Caco-2 (cell line): ENCODE measurements at regions not wholly inside any gene's neighbourhood (a gene's known extent, or its start where the extent isn't known, plus 50 kb on each side); places are given as distances from the start of the nearest gene placed in this dataset.

Experiments
- BruUV-seq: library from RNA; stranded (reverse); fragments of 400-500 nt; replicated peaks from 2 replicates; lab custom pipeline; 2021; lab: Mats Ljungman, UMichigan
- CTCF ChIA-PET: fragments of 300-600 bp; sonication (Branson Sonifier 250); formaldehyde crosslinking; loops from one replicate; lab custom pipeline; 2022; ENCODE audit warnings: antibody characterized with exemption; lab: Charles Lee
- POLR2A ChIA-PET: fragments of 300-600 bp; sonication (Branson Sonifier 250); formaldehyde crosslinking; loops from one replicate; lab custom pipeline; 2022; ENCODE audit warnings: antibody characterized with exemption; lab: Charles Lee
- DNase-seq, 2 experiments: peaks; one replicate each; pipeline versions ENCODE4 v3.0.0 to v3.0.0-alpha.2; 2020 to 2022
- H3K27me3 ChIP-seq: replicated peaks from 2 replicates; pipeline ENCODE4 v1.6.0; 2011; ENCODE audit warnings: low read length; ENCODE audit not compliant: control insufficient read depth, insufficient read depth
- H3K36me3 ChIP-seq: 2 replicates; pipeline ENCODE4 v1.5.1; 2011; ENCODE audit warnings: low read length; ENCODE audit not compliant: control insufficient read depth, insufficient read depth
- H3K4me1 ChIP-seq: fragments of 250-450 bp; sonication (Bioruptor Pico); 2 replicates; pipeline ENCODE4 v1.5.1; 2020; ENCODE audit warnings: mild to moderate bottlenecking
- H3K4me3 ChIP-seq: 2 replicates; pipeline ENCODE4 v1.5.1; 2011; ENCODE audit warnings: low read depth, mild to moderate bottlenecking, control low read depth, low read length
- H3K9me3 ChIP-seq: fragments of 250-450 bp; sonication (Bioruptor Pico); 2 replicates; pipeline ENCODE4 v1.5.1; 2020; ENCODE audit warnings: mild to moderate bottlenecking, moderate library complexity
- H3K27ac Mint-ChIP-seq: one replicate; pipeline ENCODE4 v1.8.0; 2022; ENCODE audit warnings: mixed read lengths; ENCODE audit not compliant: unreplicated experiment
- H3K27me3 Mint-ChIP-seq: one replicate; pipeline ENCODE4 v1.8.0; 2022; ENCODE audit warnings: mixed read lengths; ENCODE audit not compliant: insufficient read depth, unreplicated experiment
- H3K36me3 Mint-ChIP-seq: one replicate; pipeline ENCODE4 v1.8.0; 2022; ENCODE audit warnings: mild to moderate bottlenecking, mixed read lengths; ENCODE audit not compliant: insufficient read depth, unreplicated experiment
- H3K4me1 Mint-ChIP-seq: one replicate; pipeline ENCODE4 v1.8.0; 2022; ENCODE audit warnings: low read depth, mixed read lengths; ENCODE audit not compliant: unreplicated experiment
- H3K4me3 Mint-ChIP-seq: one replicate; pipeline ENCODE4 v1.8.0; 2022; ENCODE audit warnings: mild to moderate bottlenecking, moderate library complexity, mixed read lengths; ENCODE audit not compliant: unreplicated experiment
- H3K9me3 Mint-ChIP-seq: one replicate; pipeline ENCODE4 v1.8.0; 2022; ENCODE audit warnings: mixed read lengths; ENCODE audit not compliant: unreplicated experiment
- intact Hi-C: fragments of 100-400 bp; cut with micrococcal nuclease; formaldehyde crosslinking; loops from one replicate; pipeline ENCODE4 v1.10.0; 2022; ENCODE audit not compliant: unreplicated experiment
- TF ChIP-seq, protein P1 (sequence below), 2 experiments: fragments of 200-600 bp in 1 of 2; IDR thresholded peaks; 1 replicate in 1 of 2; 2 replicates in 1 of 2; pipeline versions ENCODE4 v1.5.1 to v1.8.0; 2011 to 2022; ENCODE audit warnings: antibody characterized with exemption in 1 of 2, control low read depth in 1 of 2, inconsistent platforms in 1 of 2, low read depth in 1 of 2, low read length in 1 of 2, mild to moderate bottlenecking in 1 of 2, moderate library complexity in 1 of 2; ENCODE audit not compliant: insufficient read depth in 1 of 2, severe bottlenecking in 1 of 2, unreplicated experiment in 1 of 2

GRCh38 chr1:55724551-55725325 lies 509.6 kb upstream of the USP24 start:
- H3K9me3 Mint-ChIP-seq = no peaks in the 10 kb centered on the region
- no peaks in the 10 kb centered on the region for H3K27me3 Mint-ChIP-seq
- no peak overlapping the region for H3K27ac Mint-ChIP-seq
- no peak for DNase-seq
- TF ChIP-seq, protein P1, sequence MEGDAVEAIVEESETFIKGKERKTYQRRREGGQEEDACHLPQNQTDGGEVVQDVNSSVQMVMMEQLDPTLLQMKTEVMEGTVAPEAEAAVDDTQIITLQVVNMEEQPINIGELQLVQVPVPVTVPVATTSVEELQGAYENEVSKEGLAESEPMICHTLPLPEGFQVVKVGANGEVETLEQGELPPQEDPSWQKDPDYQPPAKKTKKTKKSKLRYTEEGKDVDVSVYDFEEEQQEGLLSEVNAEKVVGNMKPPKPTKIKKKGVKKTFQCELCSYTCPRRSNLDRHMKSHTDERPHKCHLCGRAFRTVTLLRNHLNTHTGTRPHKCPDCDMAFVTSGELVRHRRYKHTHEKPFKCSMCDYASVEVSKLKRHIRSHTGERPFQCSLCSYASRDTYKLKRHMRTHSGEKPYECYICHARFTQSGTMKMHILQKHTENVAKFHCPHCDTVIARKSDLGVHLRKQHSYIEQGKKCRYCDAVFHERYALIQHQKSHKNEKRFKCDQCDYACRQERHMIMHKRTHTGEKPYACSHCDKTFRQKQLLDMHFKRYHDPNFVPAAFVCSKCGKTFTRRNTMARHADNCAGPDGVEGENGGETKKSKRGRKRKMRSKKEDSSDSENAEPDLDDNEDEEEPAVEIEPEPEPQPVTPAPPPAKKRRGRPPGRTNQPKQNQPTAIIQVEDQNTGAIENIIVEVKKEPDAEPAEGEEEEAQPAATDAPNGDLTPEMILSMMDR (IDR thresholded peaks at IDR 0.05; ENCODE audit: insufficient read depth in 1 of 2, low read depth in 1 of 2, low read length in 1 of 2, severe bottlenecking in 1 of 2, unreplicated experiment in 1 of 2) = no peak
- ChIA-PET POLR2A (no interaction called here), CTCF (no interaction called here)
- no peaks in the 10 kb centered on the region for H3K36me3 ChIP-seq
- H3K4me3 Mint-ChIP-seq = no peak overlapping the region
- H3K4me3 ChIP-seq = no peak overlapping the region
- H3K4me1 Mint-ChIP-seq = no peaks in the 10 kb centered on the region
- no TSS peak for BruUV-seq
- H3K27me3 ChIP-seq = no peaks in the 10 kb centered on the region
- H3K4me1 ChIP-seq = no peaks in the 10 kb centered on the region
- intact Hi-C loops = loop anchor here (10.0 kb wide), 1 partner anchor 510 kb away; no protein-coding TSS in a partner anchor
- no peaks in the 10 kb centered on the region for H3K9me3 ChIP-seq
- no peaks in the 10 kb centered on the region for H3K36me3 Mint-ChIP-seq

- no peak overlapping the region for H3K4me3 ChIP-seq
- Mint-ChIP-seq H3K27me3 (no peaks in the 10 kb centered on the region), H3K36me3 (no peaks in the 10 kb centered on the region), H3K27ac (no peak overlapping the region), H3K4me3 (no peak overlapping the region), H3K9me3 (no peaks in the 10 kb centered on the region), H3K4me1 (peaks cover 9% of the 10 kb centered on the region)
- BruUV-seq = no TSS peak
- H3K9me3 ChIP-seq = no peaks in the 10 kb centered on the region
- intact Hi-C loops = loop anchor here (10.0 kb wide), 1 partner anchor 512 kb away; no protein-coding TSS in a partner anchor
- no peaks in the 10 kb centered on the region for H3K27me3 ChIP-seq
- TF ChIP-seq, protein P1 (IDR thresholded peaks at IDR 0.05; ENCODE audit: insufficient read depth in 1 of 2, low read depth in 1 of 2, low read length in 1 of 2, severe bottlenecking in 1 of 2, unreplicated experiment in 1 of 2) = no peak
- H3K4me1 ChIP-seq = peaks cover 14% of the 10 kb centered on the region
- CTCF ChIA-PET = no interaction called here
- no peak for DNase-seq
- H3K36me3 ChIP-seq = no peaks in the 10 kb centered on the region
- POLR2A ChIA-PET = no interaction called here
Observed at GRCh38 chr1:55723001-55723400, 507.8 kb upstream of the USP24 start.

DNA sequence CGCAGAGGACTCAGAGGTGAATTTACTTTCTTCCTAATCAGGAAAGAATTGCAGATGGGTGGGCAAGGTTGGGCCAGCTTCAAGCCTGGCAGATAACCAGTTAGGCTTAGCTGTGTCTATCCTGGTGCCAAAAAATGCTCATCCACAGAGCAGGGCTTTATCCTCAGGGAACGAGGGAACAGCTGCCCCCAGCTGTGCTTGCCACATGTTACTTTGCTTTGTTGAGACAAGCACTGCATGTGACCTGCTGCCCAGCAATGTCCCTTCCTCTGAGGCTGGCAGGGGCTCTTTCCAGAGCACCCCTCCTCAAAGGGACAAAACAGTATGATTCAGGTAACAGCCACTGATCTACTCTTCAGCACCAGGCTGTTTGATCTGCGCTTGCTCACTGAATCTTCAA lies 505.1 kb upstream of the USP24 start:
- H3K4me3 ChIP-seq = no peak overlapping the region
- intact Hi-C loops = loop anchor here (10.0 kb wide), 1 partner anchor 515 kb away; no protein-coding TSS in a partner anchor
- no peaks in the 10 kb centered on the region for H3K9me3 ChIP-seq
- H3K4me3 Mint-ChIP-seq = no peak overlapping the region
- no peak overlapping the region for H3K27ac Mint-ChIP-seq
- peaks cover 18% of the 10 kb centered on the region for H3K4me1 Mint-ChIP-seq
- TF ChIP-seq, protein P1 (IDR thresholded peaks at IDR 0.05; ENCODE audit: insufficient read depth in 1 of 2, low read depth in 1 of 2, low read length in 1 of 2, severe bottlenecking in 1 of 2, unreplicated experiment in 1 of 2) = no peak
- no peaks in the 10 kb centered on the region for H3K27me3 ChIP-seq
- H3K36me3 Mint-ChIP-seq = no peaks in the 10 kb centered on the region
- H3K36me3 ChIP-seq = no peaks in the 10 kb centered on the region
- DNase-seq = no peak
- ChIA-PET POLR2A (no interaction called here), CTCF (no interaction called here)
- BruUV-seq = no TSS peak
- H3K27me3 Mint-ChIP-seq = no peaks in the 10 kb centered on the region
- peaks cover 16% of the 10 kb centered on the region for H3K4me1 ChIP-seq
- H3K9me3 Mint-ChIP-seq = no peaks in the 10 kb centered on the region
